GM12891 (cell line): ENCODE measurements at regions not wholly inside any gene's neighbourhood (a gene's known extent, or its start where the extent isn't known, plus 50 kb on each side); places are given as distances from the start of the nearest gene placed in this dataset.
A peak's percentile ranks its signal among the peaks of the same experiment; 100 is the strongest.

Source experiments
- DNase-seq: peaks from one replicate; pipeline ENCODE4 v3.0.0; 2011; ENCODE audit warnings: low spot score; ENCODE audit not compliant: insufficient read length
- FAIRE-seq: peaks from 2 replicates; lab custom pipeline; 2011; peaks lifted over from hg19 to GRCh38; lab: Jason Lieb, UNC
- PAX5 ChIP-seq: IDR thresholded peaks from 2 replicates; pipeline ENCODE4 v1.6.1; 2011; ENCODE audit warnings: low read length, moderate library complexity, mild to moderate bottlenecking; ENCODE audit not compliant: insufficient read depth, severe bottlenecking
- POLR2A ChIP-seq: IDR thresholded peaks from 2 replicates; pipeline ENCODE4 v1.6.1; 2011; ENCODE audit warnings: low read depth, low read length, control low read depth
- POLR2AphosphoS5 ChIP-seq: IDR thresholded peaks from 2 replicates; pipeline ENCODE4 v1.6.1; 2011; ENCODE audit warnings: low read depth, low read length, control low read depth
- POU2F2 ChIP-seq: IDR thresholded peaks from 2 replicates; pipeline ENCODE4 v1.6.1; 2011; ENCODE audit warnings: low read depth, mild to moderate bottlenecking, control low read depth, low read length, moderate library complexity
- SPI1 ChIP-seq: IDR thresholded peaks from 2 replicates; pipeline ENCODE4 v1.6.1; 2011; ENCODE audit warnings: low read depth, low read length, control low read depth
- TAF1 ChIP-seq: IDR thresholded peaks from 2 replicates; pipeline ENCODE4 v1.6.1; 2011; ENCODE audit warnings: low read depth, low read length, control low read depth

- no peak for FAIRE-seq
- no peak for TF ChIP-seq TAF1
- no peak for TF ChIP-seq PAX5
- TF ChIP-seq SPI1: no peak
- no peak for TF ChIP-seq POU2F2
- no peak for TF ChIP-seq POLR2A
- no peak for TF ChIP-seq POLR2AphosphoS5
Measured at GRCh38 chr4:38491854-38492478, 172.0 kb upstream of the KLF3 start.

GRCh38 chr4:38493066-38493465, 170.9 kb upstream of the KLF3 start:
- no peak for FAIRE-seq
- no peak for TF ChIP-seq SPI1
- no peak for TF ChIP-seq POLR2AphosphoS5
- no peak for TF ChIP-seq PAX5
- TF ChIP-seq TAF1: no peak
- no peak for TF ChIP-seq POLR2A
- no peak for TF ChIP-seq POU2F2
- DNase-seq: no peak

More at GRCh38 chr4:38491854-38492478, 172.0 kb upstream of the KLF3 start:
- no peak for DNase-seq

- TF ChIP-seq PAX5: no peak
- TF ChIP-seq SPI1: no peak
- no peak for TF ChIP-seq POU2F2
- TF ChIP-seq POLR2AphosphoS5: no peak
- TF ChIP-seq TAF1: no peak
- TF ChIP-seq POLR2A: no peak
- DNase-seq (no peak), FAIRE-seq (no peak)
Measured at GRCh38 chr4:38495446-38495845, 168.6 kb upstream of the KLF3 start.

- DNase-seq: no peak
- TF ChIP-seq TAF1: no peak
- no peak for TF ChIP-seq PAX5
- TF ChIP-seq POU2F2: no peak
- no peak for FAIRE-seq
Measured at GRCh38 chr4:38497121-38497520, 166.9 kb upstream of the KLF3 start.

- DNase-seq (no peak), FAIRE-seq (no peak)
- TF ChIP-seq SPI1: no peak
- no peak for TF ChIP-seq POLR2A
- no peak for TF ChIP-seq POU2F2
- TF ChIP-seq POLR2AphosphoS5: no peak
- no peak for TF ChIP-seq PAX5
- no peak for TF ChIP-seq TAF1
Measured at GRCh38 chr4:38499101-38499500, 164.9 kb upstream of the KLF3 start.

- DNase-seq (no peak), FAIRE-seq (no peak)
- TF ChIP-seq POLR2A (no peak), POU2F2 (no peak), POLR2AphosphoS5 (no peak), SPI1 (no peak), PAX5 (no peak), TAF1 (no peak)
Measured at GRCh38 chr4:38500433-38500832, 163.6 kb upstream of the KLF3 start.

GRCh38 chr4:38501698-38502097, 162.3 kb upstream of the KLF3 start:
- FAIRE-seq: no peak
- TF ChIP-seq POLR2AphosphoS5 (no peak), PAX5 (no peak), TAF1 (no peak), SPI1 (no peak), POU2F2 (no peak), POLR2A (no peak)
- DNase-seq: no peak

- FAIRE-seq: peak; percentile 95
- TF ChIP-seq POLR2A (no peak), POU2F2 (peak; percentile 80)
- peak; percentile 15 for DNase-seq
Measured at GRCh38 chr4:38503689-38504395, 160.2 kb upstream of the KLF3 start.

GRCh38 chr4:38504396-38504715, 159.6 kb upstream of the KLF3 start:
- FAIRE-seq: no peak
- DNase-seq: no peak

GRCh38 chr4:38509551-38509950, 154.4 kb upstream of the KLF3 start:
- peak; percentile 85 for FAIRE-seq

More at GRCh38 chr4:38504396-38504715, 159.6 kb upstream of the KLF3 start:
- TF ChIP-seq PAX5 (no peak), SPI1 (no peak), TAF1 (no peak)

More at GRCh38 chr4:38509551-38509950, 154.4 kb upstream of the KLF3 start:
- DNase-seq: no peak
- no peak for TF ChIP-seq POU2F2
- no peak for TF ChIP-seq PAX5
- no peak for TF ChIP-seq SPI1
- TF ChIP-seq TAF1: no peak
- no peak for TF ChIP-seq POLR2A
- no peak for TF ChIP-seq POLR2AphosphoS5
